DLD1 (cell line): ENCODE measurements at regions not wholly inside any gene's neighbourhood (a gene's known extent, or its start where the extent isn't known, plus 50 kb on each side); places are given as distances from the start of the nearest gene placed in this dataset.

ENCODE experiments used
- in situ Hi-C: cut with HindIII; loops from 2 replicates; pipeline ENCODE4 v1.10.0; 2017; ENCODE audit warnings: low sequenced_read_pairs

- in situ Hi-C loops, result no loop called here
Measured at GRCh38 chr13:44293374-44293773, 80.2 kb upstream of the SERP2 start.

- in situ Hi-C loops, result no loop called here
Measured at GRCh38 chr13:44293908-44294735, 79.5 kb upstream of the SERP2 start.

GRCh38 chr13:44294876-44295275, 78.7 kb upstream of the SERP2 start:
- in situ Hi-C loops, result no loop called here

GRCh38 chr13:44296856-44297255, 76.8 kb upstream of the SERP2 start:
- in situ Hi-C loops, result no loop called here

DNA sequence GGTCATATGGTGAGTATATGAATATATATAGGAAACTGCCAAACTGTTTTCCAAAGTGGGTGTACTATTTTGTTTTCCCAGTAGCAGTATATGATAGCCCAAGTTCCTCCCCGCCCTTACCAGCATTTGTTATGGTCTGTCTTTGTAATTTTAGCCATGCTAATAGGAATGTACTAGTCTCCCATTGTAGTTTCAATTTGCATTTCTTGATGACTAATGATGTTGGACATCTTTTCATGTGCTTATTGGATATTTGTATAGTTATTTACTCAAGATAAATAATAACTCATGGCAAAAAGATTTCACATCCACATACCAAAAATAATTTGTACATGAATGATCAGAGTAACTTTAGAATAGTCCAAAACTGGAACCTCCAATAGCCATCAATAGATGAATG, 75.3 kb upstream of the SERP2 start:
- in situ Hi-C loops, result no loop called here

- in situ Hi-C loops, result no loop called here
Measured at GRCh38 chr13:44299152-44299943, 74.3 kb upstream of the SERP2 start.

- in situ Hi-C loops, result no loop called here
Measured at GRCh38 chr13:44300895-44301638, 72.6 kb upstream of the SERP2 start.

GRCh38 chr13:44301639-44302015, 72.0 kb upstream of the SERP2 start:
- in situ Hi-C loops, result no loop called here

DNA sequence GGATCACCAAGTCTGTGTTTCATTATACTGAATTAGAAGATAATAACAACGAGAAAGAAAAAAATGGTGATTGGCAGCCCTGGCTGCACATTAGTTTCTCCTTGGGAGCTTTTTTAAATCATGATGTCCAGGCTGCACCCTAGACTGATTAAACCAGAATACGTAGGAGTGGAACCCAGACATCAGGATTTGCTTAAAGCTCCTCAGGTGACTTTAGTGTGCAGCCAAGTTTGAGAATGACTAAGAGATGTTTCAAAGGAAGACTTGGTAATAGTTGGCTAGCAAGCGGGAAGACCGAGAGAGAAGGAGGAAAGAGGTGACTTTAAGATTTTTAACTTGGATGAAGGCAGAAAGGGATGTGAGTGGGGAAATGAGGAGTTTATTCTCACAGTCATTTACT, 71.4 kb upstream of the SERP2 start:
- in situ Hi-C loops, result no loop called here

DNA sequence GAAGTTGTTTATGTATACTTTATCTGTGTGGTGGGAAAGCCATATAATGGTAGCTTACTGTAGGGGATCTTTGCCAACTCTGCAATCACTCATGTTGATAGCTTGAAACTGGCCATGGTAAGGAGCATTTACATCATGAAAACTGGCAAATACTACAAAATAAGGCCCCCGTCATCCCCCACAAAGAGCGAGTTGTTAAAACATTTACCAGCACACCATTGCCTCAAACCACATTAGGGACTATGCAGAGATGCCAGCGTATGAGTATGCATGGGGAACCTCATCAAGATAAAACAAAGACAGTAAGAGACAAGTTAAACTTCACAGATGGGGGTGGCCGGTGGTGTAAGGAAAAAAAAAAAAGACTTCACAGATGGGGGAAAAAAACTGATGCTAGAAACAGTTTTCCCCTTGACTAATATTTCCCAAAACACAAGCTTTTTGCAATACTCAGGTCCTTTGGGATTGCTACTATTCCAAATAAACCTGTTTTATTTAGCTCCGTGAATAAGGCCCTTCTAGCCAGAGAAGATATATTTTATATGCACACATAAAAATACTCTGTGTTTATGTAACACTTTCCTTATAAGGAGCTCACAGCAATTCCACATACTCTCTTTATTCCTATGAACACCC, 70.6 kb upstream of the SERP2 start:
- in situ Hi-C loops, result no loop called here

GRCh38 chr13:44303681-44304432, 69.8 kb upstream of the SERP2 start:
- in situ Hi-C loops, result no loop called here

DNA sequence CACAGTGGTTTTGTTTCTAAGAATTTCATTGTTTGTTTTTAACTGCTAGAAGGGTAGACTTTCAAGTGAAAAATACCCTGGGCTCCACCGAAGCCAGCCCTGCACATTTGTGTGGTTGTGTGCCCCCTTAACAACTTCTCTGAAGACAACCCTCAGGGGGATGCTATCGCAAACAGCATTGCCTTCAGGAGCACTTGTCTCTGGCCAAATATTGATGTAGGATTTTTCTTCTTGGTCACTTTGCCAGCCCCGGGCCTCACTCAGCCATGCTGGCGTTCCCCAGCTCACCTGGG, 69.2 kb upstream of the SERP2 start:
- in situ Hi-C loops, result no loop called here

- in situ Hi-C loops, result no loop called here
Measured at GRCh38 chr13:44305286-44305685, 68.3 kb upstream of the SERP2 start.

GRCh38 chr13:44305917-44306370, 67.7 kb upstream of the SERP2 start:
- in situ Hi-C loops, result no loop called here

GRCh38 chr13:44306371-44307192, 67.0 kb upstream of the SERP2 start:
- in situ Hi-C loops, result no loop called here

DNA sequence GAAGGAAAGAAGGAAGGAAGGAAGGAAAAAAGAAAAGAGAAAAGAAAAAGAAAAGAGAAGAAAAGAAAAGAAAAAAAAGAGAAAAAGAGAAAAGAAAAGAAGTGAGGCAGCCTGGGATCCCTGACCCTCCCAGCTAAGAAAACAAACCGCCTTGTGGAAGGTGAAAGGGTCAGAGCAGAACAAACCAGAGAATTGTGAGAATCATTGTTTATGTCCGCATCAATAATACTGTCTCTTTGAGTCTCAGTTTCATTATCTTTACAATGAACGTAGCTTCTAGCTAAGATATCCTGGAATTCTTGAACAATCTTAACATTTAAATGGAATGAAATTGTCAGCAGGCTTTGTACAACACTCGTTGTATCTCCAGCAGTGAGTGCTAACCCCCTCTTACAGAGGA, 66.4 kb upstream of the SERP2 start:
- in situ Hi-C loops, result no loop called here

- in situ Hi-C loops, result no loop called here
Measured at GRCh38 chr13:44307844-44308243, 65.8 kb upstream of the SERP2 start.

- in situ Hi-C loops, result no loop called here
Measured at GRCh38 chr13:44308352-44308751, 65.3 kb upstream of the SERP2 start.
